ENCODE measurements at regions not wholly inside any gene's neighbourhood (a gene's known extent, or its start where the extent isn't known, plus 50 kb on each side); places are given as distances from the start of the nearest gene placed in this dataset.

GRCh38 chrX:39104745-39105144, 303.5 kb downstream of the MID1IP1 start:
- Histone ChIP-seq H3K4me1 (ENCODE audit: control insufficient read depth, insufficient read depth, low read length) (no peaks in the 10 kb centered on the region), H3K9ac (ENCODE audit: low read depth, low read length) (no peak overlapping the region), H4K91ac (ENCODE audit: insufficient read depth, low read depth, low read length) (no peak overlapping the region), H2AK9ac (replicated peaks; ENCODE audit: low read depth, low read length, poor library complexity) (no peak overlapping the region), H3K4me2 (ENCODE audit: low read depth, low read length) (no peak overlapping the region), H3K9me3 (ENCODE audit: control insufficient read depth, insufficient read depth, low read length) (no peaks in the 10 kb centered on the region), H3K56ac (ENCODE audit: extremely low read depth, insufficient read depth, low read length) (no peak overlapping the region), H4K8ac (ENCODE audit: low read depth in 2 of 2, low read length in 2 of 2) (no peak overlapping the region), H2BK120ac (ENCODE audit: low read depth, low read length) (no peak overlapping the region), H3K36me3 (ENCODE audit: control insufficient read depth, insufficient read depth, low read length) (no peaks in the 10 kb centered on the region), H3K27me3 (ENCODE audit: control insufficient read depth, insufficient read depth, low read length) (no peaks in the 10 kb centered on the region), H2AK5ac (ENCODE audit: low read depth, low read length) (no peak overlapping the region), H2BK20ac (ENCODE audit: low read depth, low read length) (no peak overlapping the region), H3K18ac (ENCODE audit: low read depth, low read length) (no peak overlapping the region), H3K23ac (ENCODE audit: low read depth, low read length) (no peak overlapping the region), H2BK5ac (ENCODE audit: low read depth, low read length, poor library complexity, severe bottlenecking) (no peak overlapping the region), H3K4me3 (ENCODE audit: insufficient read depth, low read depth, low read length) (no peak overlapping the region), H4K5ac (ENCODE audit: low read depth, low read length) (no peak overlapping the region), H2AFZ (replicated peaks; ENCODE audit: low read length, poor library complexity) (no peak overlapping the region), H2BK15ac (ENCODE audit: low read depth, low read length) (no peak overlapping the region), H3K27ac (ENCODE audit: insufficient read depth, low read length) (no peak overlapping the region), H4K20me1 (ENCODE audit: insufficient read depth, low read length) (no peaks in the 10 kb centered on the region), H3K14ac (replicated peaks; ENCODE audit: low read depth, low read length) (no peak overlapping the region), H3K4ac (ENCODE audit: low read depth, low read length) (no peak overlapping the region), H3K79me1 (ENCODE audit: low read depth in 1 of 2, low read length in 2 of 2) (no peaks in the 10 kb centered on the region), H3K9me1 (ENCODE audit: insufficient read depth, low read length) (no peaks in the 10 kb centered on the region)
- ChIA-PET CTCF (no interaction called here), POLR2A (ENCODE audit: unreplicated experiment) (no interaction called here)
- dilution Hi-C loops (cut with HindIII; ENCODE audit: low sequenced_read_pairs, unreplicated experiment): no loop called here
- intact Hi-C loops (cut with micrococcal nuclease): no loop called here
- no TSS peak for BruUV-seq (replicated peaks)
- DNase-seq: no peak
- no CpG with 5 or more reads among the region's 1 CpG for WGBS, 2 experiments (ENCODE audit: extremely low coverage in 2 of 2, insufficient read length in 1 of 2)
- TF ChIP-seq BHLHE40 (IDR thresholded peaks at IDR 0.05; ENCODE audit: low read depth, low read length) (no peak), CEBPB (IDR thresholded peaks at IDR 0.05; ENCODE audit: low read depth, low read length) (peak; percentile 76)
- no peak for ATAC-seq (ENCODE audit: low read depth)
- in situ Hi-C loops (cut with MboI; ENCODE audit: low sequenced_read_pairs): no loop called here

All from IMR-90 (cell line).